ENCODE measurements at regions not wholly inside any gene's neighbourhood (a gene's known extent, or its start where the extent isn't known, plus 50 kb on each side); places are given as distances from the start of the nearest gene placed in this dataset.

DNA sequence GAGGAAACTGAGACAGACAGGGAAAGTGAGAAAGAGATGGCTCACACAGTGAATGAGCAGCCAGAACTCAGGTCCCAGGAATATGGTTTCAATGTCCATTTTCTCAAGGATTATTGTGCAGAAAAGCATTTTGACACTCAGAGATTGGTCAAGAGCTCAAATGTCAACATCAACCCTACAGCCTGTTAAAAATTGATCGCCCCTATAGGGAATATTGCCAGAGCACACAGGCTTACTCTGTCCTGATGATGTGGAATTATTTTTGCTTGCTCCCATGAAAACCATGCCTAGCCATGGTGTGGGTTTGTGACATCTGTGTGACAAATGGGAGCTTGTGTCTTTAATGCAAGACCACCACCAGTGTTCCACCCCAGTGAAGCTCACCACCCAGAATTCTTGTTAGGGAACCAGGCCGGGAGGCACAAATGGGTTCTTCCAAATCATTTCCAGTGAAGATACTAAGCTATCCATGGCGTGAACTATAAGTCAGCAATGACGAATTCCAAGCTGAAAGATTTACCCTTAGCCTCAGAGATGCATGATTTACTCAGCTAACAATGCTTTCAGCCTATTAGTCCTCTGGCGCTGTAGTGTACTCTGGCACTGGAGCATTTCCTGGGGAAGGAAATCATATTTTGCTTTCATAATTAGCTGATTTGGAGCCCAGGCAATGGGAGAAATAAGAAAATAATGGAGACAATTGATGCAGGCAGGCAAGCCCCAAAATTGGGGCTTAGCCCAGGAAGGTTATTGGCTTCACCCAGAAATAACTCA, 1188.2 kb upstream of the TMEM132C start:
- no peak overlapping the region for H3K4me3 ChIP-seq (ENCODE audit: low read depth, low read length)
- no peaks in the 10 kb centered on the region for H3K9me3 ChIP-seq (ENCODE audit: control insufficient read depth, insufficient read depth, low read length)
- H3K9ac ChIP-seq (ENCODE audit: low read depth, low read length), result no peak overlapping the region
- H3K36me3 ChIP-seq (ENCODE audit: control insufficient read depth, insufficient read depth, low read length), result no peaks in the 10 kb centered on the region
- no peaks in the 10 kb centered on the region for H3K4me1 ChIP-seq (ENCODE audit: control insufficient read depth, insufficient read depth, low read length)
- H3K27me3 ChIP-seq (ENCODE audit: control insufficient read depth, insufficient read depth, low read length), result no peaks in the 10 kb centered on the region

DNA sequence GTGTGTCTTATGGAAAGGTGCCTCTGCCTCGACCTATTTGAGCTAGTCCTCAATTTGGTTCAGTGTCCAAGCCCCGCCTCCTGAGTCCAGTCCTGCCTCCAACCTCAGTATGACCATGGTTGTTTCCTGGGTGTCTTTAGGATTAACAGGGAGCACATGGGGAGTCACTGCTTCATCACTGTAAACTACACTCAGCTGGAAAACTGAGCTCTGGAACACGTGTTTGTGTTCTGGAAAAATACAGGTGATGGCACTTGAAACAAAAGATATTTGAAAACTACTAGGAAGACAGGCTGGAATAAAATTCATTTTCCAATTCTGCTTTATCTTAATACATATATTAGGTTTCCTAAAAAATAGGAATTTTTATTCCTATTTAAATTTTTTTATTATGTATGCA, 1187.3 kb upstream of the TMEM132C start:
- Histone ChIP-seq H3K9me3 (ENCODE audit: control insufficient read depth, insufficient read depth, low read length) (no peaks in the 10 kb centered on the region), H3K4me3 (ENCODE audit: low read depth, low read length) (no peak overlapping the region), H3K27me3 (ENCODE audit: control insufficient read depth, insufficient read depth, low read length) (no peaks in the 10 kb centered on the region), H3K4me1 (ENCODE audit: control insufficient read depth, insufficient read depth, low read length) (no peaks in the 10 kb centered on the region), H3K9ac (ENCODE audit: low read depth, low read length) (no peak overlapping the region), H3K36me3 (ENCODE audit: control insufficient read depth, insufficient read depth, low read length) (no peaks in the 10 kb centered on the region)

GRCh38 chr12:127081058-127081457, 1185.9 kb upstream of the TMEM132C start:
- H3K27me3 ChIP-seq (ENCODE audit: control insufficient read depth, insufficient read depth, low read length), result no peaks in the 10 kb centered on the region
- no peak overlapping the region for H3K4me3 ChIP-seq (ENCODE audit: low read depth, low read length)
- H3K9ac ChIP-seq (ENCODE audit: low read depth, low read length), result no peak overlapping the region
- H3K4me1 ChIP-seq (ENCODE audit: control insufficient read depth, insufficient read depth, low read length), result no peaks in the 10 kb centered on the region
- H3K36me3 ChIP-seq (ENCODE audit: control insufficient read depth, insufficient read depth, low read length), result no peaks in the 10 kb centered on the region
- no peaks in the 10 kb centered on the region for H3K9me3 ChIP-seq (ENCODE audit: control insufficient read depth, insufficient read depth, low read length)

- H3K27me3 ChIP-seq (ENCODE audit: control insufficient read depth, insufficient read depth, low read length), result no peaks in the 10 kb centered on the region
- no peaks in the 10 kb centered on the region for H3K9me3 ChIP-seq (ENCODE audit: control insufficient read depth, insufficient read depth, low read length)
- H3K4me1 ChIP-seq (ENCODE audit: control insufficient read depth, insufficient read depth, low read length), result no peaks in the 10 kb centered on the region
- H3K36me3 ChIP-seq (ENCODE audit: control insufficient read depth, insufficient read depth, low read length), result no peaks in the 10 kb centered on the region
- no peak overlapping the region for H3K4me3 ChIP-seq (ENCODE audit: low read depth, low read length)
- no peak overlapping the region for H3K9ac ChIP-seq (ENCODE audit: low read depth, low read length)
These were observed 1183.7 kb upstream of the TMEM132C start for GRCh38 chr12:127083008-127083949.

DNA sequence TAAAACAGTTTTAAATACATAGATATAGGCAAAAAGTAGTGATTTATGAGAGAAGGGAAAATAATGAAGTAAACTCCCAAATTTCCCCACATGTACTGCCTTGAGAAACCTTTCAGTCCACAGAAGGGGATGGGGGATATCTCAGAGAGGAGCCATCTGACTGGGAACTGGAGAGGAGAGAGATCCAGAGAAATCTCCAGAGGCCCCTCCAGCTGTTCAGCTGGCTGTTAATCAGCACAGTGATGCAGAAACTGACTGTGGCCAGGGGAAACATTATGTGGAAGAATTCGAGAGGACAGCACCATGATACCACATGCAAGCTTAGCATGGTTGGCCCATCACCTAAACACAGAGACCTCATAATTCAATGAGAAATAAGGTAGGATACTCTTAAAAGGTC, 1165.9 kb upstream of the TMEM132C start:
- Histone ChIP-seq H3K9ac (ENCODE audit: low read depth, low read length) (no peak overlapping the region), H3K4me1 (ENCODE audit: control insufficient read depth, insufficient read depth, low read length) (no peaks in the 10 kb centered on the region), H3K36me3 (ENCODE audit: control insufficient read depth, insufficient read depth, low read length) (no peaks in the 10 kb centered on the region), H3K4me3 (ENCODE audit: low read depth, low read length) (no peak overlapping the region), H3K9me3 (ENCODE audit: control insufficient read depth, insufficient read depth, low read length) (peaks cover 2% of the 10 kb centered on the region), H3K27me3 (ENCODE audit: control insufficient read depth, insufficient read depth, low read length) (no peaks in the 10 kb centered on the region)

- peaks cover 6% of the 10 kb centered on the region for H3K9me3 ChIP-seq (ENCODE audit: control insufficient read depth, insufficient read depth, low read length)
- H3K4me1 ChIP-seq (ENCODE audit: control insufficient read depth, insufficient read depth, low read length), result no peaks in the 10 kb centered on the region
- no peaks in the 10 kb centered on the region for H3K36me3 ChIP-seq (ENCODE audit: control insufficient read depth, insufficient read depth, low read length)
- no peak overlapping the region for H3K4me3 ChIP-seq (ENCODE audit: low read depth, low read length)
- H3K9ac ChIP-seq (ENCODE audit: low read depth, low read length), result no peak overlapping the region
- H3K27me3 ChIP-seq (ENCODE audit: control insufficient read depth, insufficient read depth, low read length), result no peaks in the 10 kb centered on the region
These were observed 1160.9 kb upstream of the TMEM132C start for GRCh38 chr12:127106041-127106440.

DNA sequence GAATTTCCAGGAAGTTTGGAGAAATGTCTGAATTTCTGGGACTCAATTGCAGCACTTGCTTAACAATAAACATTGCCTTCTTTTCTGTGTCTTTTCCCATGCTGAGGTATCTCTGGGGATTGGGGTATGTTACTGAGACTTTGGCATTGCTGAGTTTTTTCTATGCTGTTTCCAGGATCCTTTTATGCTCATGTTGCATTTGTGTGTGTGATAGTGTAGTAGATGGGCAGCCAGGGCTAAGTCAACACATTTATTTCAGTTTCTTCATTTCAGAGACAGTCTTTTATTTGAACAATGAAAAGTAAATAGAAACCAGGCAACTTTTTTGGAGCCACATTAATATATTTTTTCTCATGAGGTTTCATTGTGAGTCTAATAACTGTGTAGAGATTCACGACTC, 1160.3 kb upstream of the TMEM132C start:
- Histone ChIP-seq H3K27me3 (ENCODE audit: control insufficient read depth, insufficient read depth, low read length) (no peaks in the 10 kb centered on the region), H3K9me3 (ENCODE audit: control insufficient read depth, insufficient read depth, low read length) (peaks cover 6% of the 10 kb centered on the region), H3K9ac (ENCODE audit: low read depth, low read length) (no peak overlapping the region), H3K36me3 (ENCODE audit: control insufficient read depth, insufficient read depth, low read length) (no peaks in the 10 kb centered on the region), H3K4me3 (ENCODE audit: low read depth, low read length) (no peak overlapping the region), H3K4me1 (ENCODE audit: control insufficient read depth, insufficient read depth, low read length) (no peaks in the 10 kb centered on the region)

- Histone ChIP-seq H3K9me3 (ENCODE audit: control insufficient read depth, insufficient read depth, low read length) (peaks cover 6% of the 10 kb centered on the region), H3K27me3 (ENCODE audit: control insufficient read depth, insufficient read depth, low read length) (no peaks in the 10 kb centered on the region), H3K9ac (ENCODE audit: low read depth, low read length) (no peak overlapping the region), H3K36me3 (ENCODE audit: control insufficient read depth, insufficient read depth, low read length) (no peaks in the 10 kb centered on the region), H3K4me1 (ENCODE audit: control insufficient read depth, insufficient read depth, low read length) (no peaks in the 10 kb centered on the region), H3K4me3 (ENCODE audit: low read depth, low read length) (no peak overlapping the region)
These were observed 1159.2 kb upstream of the TMEM132C start for GRCh38 chr12:127107744-127108143.

GRCh38 chr12:127108360-127109215, 1158.4 kb upstream of the TMEM132C start:
- no peaks in the 10 kb centered on the region for H3K36me3 ChIP-seq (ENCODE audit: control insufficient read depth, insufficient read depth, low read length)
- H3K27me3 ChIP-seq (ENCODE audit: control insufficient read depth, insufficient read depth, low read length), result no peaks in the 10 kb centered on the region
- no peak overlapping the region for H3K4me3 ChIP-seq (ENCODE audit: low read depth, low read length)
- H3K9me3 ChIP-seq (ENCODE audit: control insufficient read depth, insufficient read depth, low read length), result peaks cover 6% of the 10 kb centered on the region
- peaks cover 2% of the 10 kb centered on the region for H3K4me1 ChIP-seq (ENCODE audit: control insufficient read depth, insufficient read depth, low read length)
- no peak overlapping the region for H3K9ac ChIP-seq (ENCODE audit: low read depth, low read length)

GRCh38 chr12:127113945-127114344, 1153.0 kb upstream of the TMEM132C start:
- H3K9ac ChIP-seq (ENCODE audit: low read depth, low read length), result no peak overlapping the region
- no peaks in the 10 kb centered on the region for H3K9me3 ChIP-seq (ENCODE audit: control insufficient read depth, insufficient read depth, low read length)

GRCh38 chr12:127115468-127116035, 1151.4 kb upstream of the TMEM132C start:
- H3K9me3 ChIP-seq (ENCODE audit: control insufficient read depth, insufficient read depth, low read length), result peaks cover 6% of the 10 kb centered on the region
- no peaks in the 10 kb centered on the region for H3K27me3 ChIP-seq (ENCODE audit: control insufficient read depth, insufficient read depth, low read length)
- H3K4me3 ChIP-seq (ENCODE audit: low read depth, low read length), result no peak overlapping the region
- H3K4me1 ChIP-seq (ENCODE audit: control insufficient read depth, insufficient read depth, low read length), result peaks cover 2% of the 10 kb centered on the region
- no peak overlapping the region for H3K9ac ChIP-seq (ENCODE audit: low read depth, low read length)
- H3K36me3 ChIP-seq (ENCODE audit: control insufficient read depth, insufficient read depth, low read length), result no peaks in the 10 kb centered on the region

More at GRCh38 chr12:127113945-127114344, 1153.0 kb upstream of the TMEM132C start:
- Histone ChIP-seq H3K4me1 (ENCODE audit: control insufficient read depth, insufficient read depth, low read length) (peaks cover 2% of the 10 kb centered on the region), H3K4me3 (ENCODE audit: low read depth, low read length) (no peak overlapping the region), H3K27me3 (ENCODE audit: control insufficient read depth, insufficient read depth, low read length) (no peaks in the 10 kb centered on the region), H3K36me3 (ENCODE audit: control insufficient read depth, insufficient read depth, low read length) (no peaks in the 10 kb centered on the region)
